DMS53 (cell line): ENCODE measurements at regions not wholly inside any gene's neighbourhood (a gene's known extent, or its start where the extent isn't known, plus 50 kb on each side); places are given as distances from the start of the nearest gene placed in this dataset.
"Not testable (repeated sequence)": the region's sequence is repeated elsewhere in the genome, so short reads cannot be mapped to it uniquely, and the experiment has no call there.

Source experiments
- DNase-seq: peaks from one replicate; lab custom pipeline; 2025; lab: John Stamatoyannopoulos, UW

DNA sequence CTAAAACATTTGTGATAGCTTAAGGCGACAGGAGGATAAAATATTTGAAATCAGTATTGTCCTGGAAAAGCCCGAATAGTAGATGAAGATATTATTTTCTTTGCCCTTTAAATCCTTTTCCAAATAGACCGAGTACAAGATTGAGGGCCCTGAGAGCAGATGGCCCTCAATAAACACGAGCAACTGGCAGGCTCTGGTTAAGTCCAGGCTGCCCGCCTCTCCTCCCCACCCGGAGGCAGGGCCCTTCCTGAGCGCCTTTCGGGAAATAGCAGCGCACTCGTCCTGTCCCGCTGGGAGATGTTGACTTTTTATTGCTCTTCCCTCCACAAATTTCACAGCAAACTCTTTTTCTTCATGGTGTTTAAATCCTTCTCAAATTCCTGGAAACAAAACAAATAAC, 50.8 kb upstream of the MAX start:
- DNase-seq, result peak; percentile 65

- DNase-seq, result no peak
Measured at GRCh38 chr14:65156568-65157366, 54.5 kb upstream of the MAX start.

- DNase-seq, result no peak
Measured at GRCh38 chr14:65159281-65160062, 57.2 kb upstream of the MAX start.

GRCh38 chr14:65160091-65160490, 57.8 kb upstream of the MAX start:
- no peak for DNase-seq

DNA sequence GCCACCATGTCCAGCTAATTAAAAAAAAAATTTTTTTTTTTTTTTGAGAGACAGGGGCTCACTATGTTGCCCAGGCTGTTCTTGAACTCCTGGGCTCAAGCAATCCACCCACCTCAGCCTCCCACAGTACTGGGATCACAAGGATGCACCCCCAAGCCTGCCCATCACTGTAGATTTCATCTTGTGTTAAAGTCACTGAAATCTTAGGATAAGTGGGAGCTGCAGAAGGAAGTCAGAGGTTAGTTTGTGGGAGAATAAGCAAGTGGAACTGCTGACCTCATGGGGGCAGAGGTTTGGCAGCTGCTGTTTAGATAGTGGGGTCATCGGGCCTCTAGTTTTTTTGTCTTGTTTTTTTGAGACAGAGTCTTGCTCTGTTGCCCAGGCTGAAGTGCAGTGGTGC, 59.7 kb upstream of the MAX start:
- DNase-seq, result no peak

- peak; percentile 67 for DNase-seq
Measured at GRCh38 chr14:65164068-65164824, 61.9 kb upstream of the MAX start.

DNA sequence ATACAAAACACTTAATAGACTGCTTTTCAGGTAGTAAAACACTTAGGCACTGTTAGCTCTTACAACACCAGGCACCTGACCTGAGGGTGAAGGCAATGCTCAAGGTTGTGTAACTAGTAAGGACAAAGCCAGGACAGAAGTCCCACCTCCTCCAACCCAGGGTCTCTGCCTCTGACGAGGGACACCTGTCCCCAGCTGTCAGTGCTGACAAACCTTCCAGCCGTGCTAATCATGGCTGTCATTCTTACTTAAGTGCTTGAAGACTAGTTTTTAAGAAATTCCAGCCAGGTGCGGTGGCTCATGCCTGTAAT, 62.5 kb upstream of the MAX start:
- DNase-seq, result no peak

GRCh38 chr14:65167072-65167645, 64.8 kb upstream of the MAX start:
- no peak for DNase-seq

- DNase-seq, result no peak
Measured at GRCh38 chr14:65168840-65169239, 66.5 kb upstream of the MAX start.

DNA sequence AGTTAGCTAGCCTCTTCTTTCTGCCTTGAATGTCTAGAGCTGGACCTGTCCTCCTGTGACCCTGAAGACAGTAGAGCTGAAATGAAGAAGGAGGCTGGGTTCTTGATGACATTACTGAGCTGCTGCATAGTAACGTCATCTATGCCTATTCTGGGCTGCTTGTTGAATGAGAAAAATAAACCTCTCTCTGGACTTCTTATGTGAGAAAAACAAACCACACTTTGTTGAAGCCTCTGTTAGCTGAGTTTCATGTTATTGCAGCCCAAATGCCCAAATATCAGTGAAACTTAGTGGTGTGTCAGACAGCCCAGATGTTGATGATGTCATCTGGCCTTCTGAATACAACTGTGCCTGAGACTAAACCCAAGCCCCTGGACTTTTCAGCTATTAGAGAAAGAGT, 67.0 kb upstream of the MAX start:
- no peak for DNase-seq

DNA sequence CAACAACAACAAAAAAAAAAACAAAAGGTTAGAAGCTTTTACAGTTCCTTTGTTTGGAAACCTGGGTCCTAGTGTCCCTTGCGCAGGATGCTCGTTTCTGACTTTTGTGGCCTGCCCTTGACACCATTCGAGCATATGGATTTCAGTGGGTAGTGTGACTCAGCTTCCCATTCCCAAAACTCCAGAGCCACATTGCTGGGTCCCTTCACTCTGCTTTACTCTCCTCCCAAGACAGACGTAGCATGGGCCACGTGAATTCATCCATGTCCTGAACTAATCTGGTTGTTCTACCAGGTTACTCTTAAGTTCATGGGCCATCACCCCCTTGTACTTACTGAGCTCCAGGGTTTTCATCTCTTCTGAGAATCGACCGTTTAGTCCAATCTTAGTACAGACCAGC, 68.0 kb upstream of the MAX start:
- no peak for DNase-seq

DNA sequence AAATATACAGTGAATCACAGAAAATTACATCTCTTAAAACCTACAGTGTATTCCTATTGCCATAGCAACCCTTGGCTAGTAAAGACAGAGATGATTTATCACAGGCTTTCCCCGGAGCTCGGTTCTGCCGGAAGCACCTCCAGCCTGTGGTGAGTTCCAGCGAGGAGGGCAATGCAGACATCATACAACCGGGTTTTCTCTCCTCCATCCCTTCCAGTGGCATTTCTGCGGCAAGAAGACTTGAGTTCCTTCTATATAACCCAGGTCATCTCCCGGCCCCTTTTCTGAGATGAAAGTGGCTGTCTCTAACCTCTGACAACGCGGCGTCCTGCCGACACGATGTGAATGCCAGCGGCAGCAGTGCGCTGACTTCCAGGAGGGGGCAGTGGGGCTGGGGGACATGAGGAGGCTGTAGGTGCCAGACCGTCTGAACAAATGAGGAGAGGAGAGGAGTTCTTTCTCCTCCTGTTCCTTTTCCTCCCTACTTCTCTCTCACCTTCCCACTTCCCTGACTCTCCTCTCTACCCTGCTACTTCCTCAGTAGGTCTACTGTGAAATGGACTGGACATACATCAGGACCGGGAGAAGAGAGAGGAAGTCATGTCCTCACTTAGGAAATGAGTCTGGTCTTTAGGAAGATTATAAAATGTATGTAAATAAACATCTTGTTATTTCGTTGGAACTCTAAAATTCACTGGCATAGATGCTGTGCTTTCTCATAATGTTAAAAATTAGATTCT, 68.6 kb upstream of the MAX start:
- DNase-seq, result peak; percentile 49

- DNase-seq, result no peak
Measured at GRCh38 chr14:65173973-65174693, 71.8 kb upstream of the MAX start.

DNA sequence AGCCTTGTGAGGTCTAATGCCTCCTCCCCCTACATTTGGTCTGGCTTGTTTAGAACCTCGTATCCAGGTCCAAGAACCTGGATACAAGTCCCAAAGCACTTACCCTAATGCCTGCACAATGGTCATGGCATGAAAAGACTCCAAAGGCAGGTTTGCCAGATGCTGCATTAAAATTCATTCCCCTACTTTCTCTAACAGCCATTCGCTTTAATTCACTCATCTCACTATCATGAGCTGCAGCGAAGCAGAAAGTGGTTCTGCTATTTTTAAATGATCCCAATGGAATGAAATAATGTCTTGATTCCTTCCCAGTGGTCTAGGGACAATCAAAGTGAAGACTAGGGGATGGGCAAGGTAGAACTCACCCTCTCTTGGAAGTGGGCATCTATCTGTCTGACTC, 72.5 kb upstream of the MAX start:
- no peak for DNase-seq

GRCh38 chr14:65177551-65177950, 75.2 kb upstream of the MAX start:
- DNase-seq, result no peak

GRCh38 chr14:65179231-65179630, 76.9 kb upstream of the MAX start:
- DNase-seq, result not testable (repeated sequence)

DNA sequence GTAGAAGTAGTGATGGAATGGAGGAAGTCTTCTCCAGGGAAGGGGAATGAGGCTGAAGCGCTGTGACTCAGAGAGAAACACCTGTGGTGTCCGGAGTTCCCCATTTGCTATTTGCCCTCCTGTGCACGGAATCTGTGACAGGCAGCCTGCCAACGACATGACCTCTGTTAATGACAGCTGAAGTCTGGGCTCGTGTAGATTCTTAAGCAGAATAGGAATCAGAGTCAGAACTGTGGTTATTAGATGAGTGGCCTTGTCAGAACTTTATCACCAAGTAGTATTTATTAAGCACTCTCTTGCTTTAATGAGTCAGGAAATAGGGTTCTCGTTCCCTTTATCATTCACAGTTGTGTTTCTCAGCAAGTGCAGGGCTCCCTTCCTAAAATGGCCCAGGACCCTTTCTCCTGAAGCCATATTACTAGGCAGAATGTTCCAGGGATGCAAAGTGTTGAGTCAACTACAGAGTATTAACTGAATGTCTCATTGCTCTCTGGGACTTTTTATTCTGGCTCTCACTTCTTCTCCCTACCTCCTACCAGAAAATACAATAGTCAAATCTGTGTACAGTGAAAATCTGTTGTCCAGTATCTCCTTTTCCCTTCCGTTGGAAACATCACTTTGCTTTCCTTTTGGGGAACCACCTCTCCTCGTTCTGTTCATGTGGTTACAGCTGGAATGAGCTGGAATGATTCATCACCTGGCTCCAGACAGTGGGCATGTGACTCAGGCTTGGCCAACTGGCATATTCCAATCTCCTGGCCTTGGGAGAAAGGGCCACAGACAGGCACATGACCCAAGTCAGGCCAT, 77.8 kb upstream of the MAX start:
- DNase-seq, result peak; percentile 79

DNA sequence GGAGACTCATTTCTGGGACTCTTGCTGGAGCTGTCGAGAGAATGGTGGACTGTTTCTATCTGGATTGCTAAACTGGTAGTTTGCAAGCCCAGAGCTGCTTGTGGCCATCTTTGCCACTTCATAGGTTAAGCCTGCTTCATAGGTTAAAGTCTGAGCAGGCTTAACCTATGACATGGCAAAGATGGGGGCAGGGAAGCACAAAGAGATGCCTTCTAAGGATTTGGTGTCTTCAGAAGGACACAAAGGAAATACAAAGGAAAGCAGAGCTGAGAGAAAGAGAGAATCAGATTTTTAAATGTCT, 78.4 kb upstream of the MAX start:
- DNase-seq, result no peak

- no peak for DNase-seq
Measured at GRCh38 chr14:65184032-65184764, 81.9 kb upstream of the MAX start.

DNA sequence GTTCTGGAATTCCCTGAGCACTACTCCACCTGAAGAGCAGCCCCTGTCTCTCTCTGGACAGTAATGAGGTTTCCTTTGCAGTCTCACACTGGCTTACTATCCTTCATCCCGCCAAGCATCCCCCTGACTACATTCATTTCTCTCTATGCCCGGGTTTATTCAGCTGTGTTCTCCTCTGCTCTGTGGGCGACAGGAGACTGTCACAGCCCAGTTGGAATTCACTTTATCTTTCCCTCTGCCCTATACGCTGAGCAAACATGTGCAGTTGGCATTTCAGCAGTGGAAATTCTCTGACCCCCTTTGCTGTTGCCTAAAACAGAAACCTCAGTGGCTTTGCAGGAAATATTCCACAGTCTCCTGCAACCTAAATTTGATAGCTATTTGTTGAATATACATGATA, 83.5 kb upstream of the MAX start:
- no peak for DNase-seq
